ENCODE measurements at regions not wholly inside any gene's neighbourhood (a gene's known extent, or its start where the extent isn't known, plus 50 kb on each side); places are given as distances from the start of the nearest gene placed in this dataset.

DNA sequence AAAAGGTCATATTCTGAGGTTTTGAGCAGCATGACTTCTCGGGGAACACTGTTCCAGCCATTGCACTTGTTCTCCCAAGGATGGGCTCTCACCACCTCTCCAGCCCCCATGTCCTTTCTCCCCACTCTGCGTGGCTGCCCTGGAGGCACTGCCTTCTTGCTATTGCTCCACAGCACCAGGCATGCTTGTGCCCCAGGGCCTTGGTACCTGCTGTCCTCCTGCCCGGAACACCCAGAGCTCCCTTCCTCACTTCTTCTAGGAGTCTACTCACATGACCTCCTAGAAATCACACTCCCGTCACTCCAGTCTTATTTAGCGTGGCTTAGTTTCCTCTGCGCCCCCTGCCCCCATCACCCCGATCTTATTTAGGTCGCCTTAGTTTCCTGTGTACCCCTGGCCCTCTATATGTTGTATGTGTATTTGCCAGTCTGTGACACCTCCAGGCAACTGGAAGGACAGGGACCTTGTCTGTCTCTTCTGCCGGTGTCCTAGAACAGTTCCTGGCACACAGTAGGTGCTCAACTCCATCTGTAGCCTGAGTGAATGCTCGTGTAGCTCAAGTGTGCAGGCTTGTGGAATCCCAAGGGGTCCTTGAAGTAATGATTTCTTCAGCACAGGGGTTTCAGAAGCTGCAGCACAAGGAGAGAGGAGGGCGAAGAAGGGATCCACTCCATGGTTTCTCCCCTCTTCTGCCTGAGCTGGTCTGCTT is 208.6 kb upstream of the CIBAR2 start:
- TF ChIP-seq, protein P1, sequence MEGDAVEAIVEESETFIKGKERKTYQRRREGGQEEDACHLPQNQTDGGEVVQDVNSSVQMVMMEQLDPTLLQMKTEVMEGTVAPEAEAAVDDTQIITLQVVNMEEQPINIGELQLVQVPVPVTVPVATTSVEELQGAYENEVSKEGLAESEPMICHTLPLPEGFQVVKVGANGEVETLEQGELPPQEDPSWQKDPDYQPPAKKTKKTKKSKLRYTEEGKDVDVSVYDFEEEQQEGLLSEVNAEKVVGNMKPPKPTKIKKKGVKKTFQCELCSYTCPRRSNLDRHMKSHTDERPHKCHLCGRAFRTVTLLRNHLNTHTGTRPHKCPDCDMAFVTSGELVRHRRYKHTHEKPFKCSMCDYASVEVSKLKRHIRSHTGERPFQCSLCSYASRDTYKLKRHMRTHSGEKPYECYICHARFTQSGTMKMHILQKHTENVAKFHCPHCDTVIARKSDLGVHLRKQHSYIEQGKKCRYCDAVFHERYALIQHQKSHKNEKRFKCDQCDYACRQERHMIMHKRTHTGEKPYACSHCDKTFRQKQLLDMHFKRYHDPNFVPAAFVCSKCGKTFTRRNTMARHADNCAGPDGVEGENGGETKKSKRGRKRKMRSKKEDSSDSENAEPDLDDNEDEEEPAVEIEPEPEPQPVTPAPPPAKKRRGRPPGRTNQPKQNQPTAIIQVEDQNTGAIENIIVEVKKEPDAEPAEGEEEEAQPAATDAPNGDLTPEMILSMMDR (IDR thresholded peaks at IDR 0.05): no peak
- TF ChIP-seq POLR2A (IDR thresholded peaks at IDR 0.05): no peak

Data from body of pancreas (tissue), 4 donors.